KMS-11 (cell line): ENCODE measurements at regions not wholly inside any gene's neighbourhood (a gene's known extent, or its start where the extent isn't known, plus 50 kb on each side); places are given as distances from the start of the nearest gene placed in this dataset.

ENCODE experiments used
- H2AFZ ChIP-seq: fragments of 200-600 bp; sonication (generic); 2 replicates; pipeline ENCODE4 v1.6.1; 2016; ENCODE audit warnings: antibody characterized with exemption, mixed run types, low read depth
- H3K27ac ChIP-seq: fragments of 200-600 bp; sonication (generic); 2 replicates; pipeline ENCODE4 v1.6.1; 2016; ENCODE audit warnings: mild to moderate bottlenecking, mixed run types
- H3K27me3 ChIP-seq: fragments of 200-600 bp; sonication (generic); 2 replicates; pipeline ENCODE4 v1.6.1; 2017; ENCODE audit warnings: mild to moderate bottlenecking, low read depth, mixed run types, moderate library complexity; ENCODE audit not compliant: insufficient read depth
- H3K36me3 ChIP-seq: fragments of 200-600 bp; sonication (generic); 2 replicates; pipeline ENCODE4 v1.6.1; 2017; ENCODE audit warnings: mild to moderate bottlenecking, mixed run types; ENCODE audit not compliant: insufficient read depth
- H3K4me1 ChIP-seq: fragments of 200-600 bp; sonication (generic); 2 replicates; pipeline ENCODE4 v1.6.1; 2016; ENCODE audit warnings: mild to moderate bottlenecking, low read depth, mixed run types; ENCODE audit not compliant: poor library complexity, severe bottlenecking
- H3K4me2 ChIP-seq: fragments of 200-600 bp; sonication (generic); 2 replicates; pipeline ENCODE4 v1.7.0; 2016; ENCODE audit warnings: mild to moderate bottlenecking, mixed run types
- H3K4me3 ChIP-seq: fragments of 200-600 bp; sonication (generic); IDR thresholded peaks from 2 replicates; pipeline ENCODE4 v1.6.1; 2017; ENCODE audit warnings: low read depth, low read length, mixed read lengths; ENCODE audit not compliant: insufficient read depth
- H3K79me2 ChIP-seq: fragments of 200-600 bp; sonication (generic); 2 replicates; pipeline ENCODE4 v1.6.1; 2016; ENCODE audit warnings: low read depth, mixed run types; ENCODE audit not compliant: insufficient read depth
- H3K9ac ChIP-seq: fragments of 200-600 bp; sonication (generic); 2 replicates; pipeline ENCODE4 v1.6.1; 2016; ENCODE audit warnings: mild to moderate bottlenecking, mixed run types
- H4K20me1 ChIP-seq: fragments of 200-600 bp; sonication (generic); 2 replicates; pipeline ENCODE4 v1.6.1; 2016; ENCODE audit warnings: mild to moderate bottlenecking, mixed run types; ENCODE audit not compliant: insufficient read depth
- TF ChIP-seq, protein P1 (sequence below): fragments of 200-600 bp; sonication (generic); conservative IDR thresholded peaks from 2 replicates; pipeline ENCODE4 v1.6.1; 2017; ENCODE audit warnings: low read depth, mild to moderate bottlenecking, antibody characterized with exemption, low read length, moderate library complexity, mixed read lengths

DNA sequence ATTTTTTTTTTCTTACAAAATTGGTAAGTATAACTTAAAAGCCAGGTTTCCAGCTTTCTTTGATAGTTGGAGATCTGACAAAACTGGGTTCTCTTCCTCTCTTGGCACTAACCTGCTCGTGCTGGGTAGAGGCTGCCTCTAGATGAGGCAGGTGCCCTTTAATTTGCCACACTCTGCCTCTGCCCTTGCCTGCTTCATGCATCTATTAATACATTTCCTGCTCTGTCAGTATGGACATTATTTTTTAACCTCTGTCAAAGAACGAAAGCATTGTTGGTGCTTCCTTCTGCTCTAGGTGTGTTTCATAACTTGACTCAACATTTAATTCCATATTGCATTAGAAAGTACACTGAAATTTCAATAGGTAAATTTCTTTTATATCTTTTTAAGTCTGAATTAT is 490.7 kb upstream of the ZEB2 start:
- H3K9ac ChIP-seq = no peak overlapping the region

DNA sequence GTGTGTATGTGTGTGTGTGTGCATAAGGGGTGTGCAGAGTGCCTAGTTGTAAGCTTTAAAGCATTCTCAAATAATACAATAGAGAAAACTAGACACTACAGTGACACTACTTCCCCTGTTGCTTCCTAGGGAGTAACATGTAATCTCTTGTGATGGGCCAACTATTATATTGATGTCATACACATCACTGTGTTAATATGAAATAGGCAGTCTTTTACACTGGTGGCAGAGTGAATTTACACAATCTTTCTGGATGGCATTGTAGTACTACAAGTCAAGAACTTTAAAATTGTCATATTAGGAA is 488.0 kb upstream of the ZEB2 start:
- Histone ChIP-seq H3K4me1 (no peaks in the 10 kb centered on the region), H3K4me2 (no peak overlapping the region), H3K27me3 (no peaks in the 10 kb centered on the region), H2AFZ (no peak overlapping the region), H3K9ac (no peak overlapping the region), H3K27ac (no peak overlapping the region), H3K36me3 (no peaks in the 10 kb centered on the region), H4K20me1 (no peaks in the 10 kb centered on the region), H3K79me2 (no peaks in the 10 kb centered on the region), H3K4me3 (no peak overlapping the region)
- TF ChIP-seq, protein P1, sequence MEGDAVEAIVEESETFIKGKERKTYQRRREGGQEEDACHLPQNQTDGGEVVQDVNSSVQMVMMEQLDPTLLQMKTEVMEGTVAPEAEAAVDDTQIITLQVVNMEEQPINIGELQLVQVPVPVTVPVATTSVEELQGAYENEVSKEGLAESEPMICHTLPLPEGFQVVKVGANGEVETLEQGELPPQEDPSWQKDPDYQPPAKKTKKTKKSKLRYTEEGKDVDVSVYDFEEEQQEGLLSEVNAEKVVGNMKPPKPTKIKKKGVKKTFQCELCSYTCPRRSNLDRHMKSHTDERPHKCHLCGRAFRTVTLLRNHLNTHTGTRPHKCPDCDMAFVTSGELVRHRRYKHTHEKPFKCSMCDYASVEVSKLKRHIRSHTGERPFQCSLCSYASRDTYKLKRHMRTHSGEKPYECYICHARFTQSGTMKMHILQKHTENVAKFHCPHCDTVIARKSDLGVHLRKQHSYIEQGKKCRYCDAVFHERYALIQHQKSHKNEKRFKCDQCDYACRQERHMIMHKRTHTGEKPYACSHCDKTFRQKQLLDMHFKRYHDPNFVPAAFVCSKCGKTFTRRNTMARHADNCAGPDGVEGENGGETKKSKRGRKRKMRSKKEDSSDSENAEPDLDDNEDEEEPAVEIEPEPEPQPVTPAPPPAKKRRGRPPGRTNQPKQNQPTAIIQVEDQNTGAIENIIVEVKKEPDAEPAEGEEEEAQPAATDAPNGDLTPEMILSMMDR = no peak

More for the DNA sequence above, 490.7 kb upstream of the ZEB2 start:
- no peak overlapping the region for H3K4me2 ChIP-seq
- TF ChIP-seq, protein P1 = no peak
- no peaks in the 10 kb centered on the region for H3K27me3 ChIP-seq
- no peaks in the 10 kb centered on the region for H3K4me1 ChIP-seq
- no peaks in the 10 kb centered on the region for H4K20me1 ChIP-seq
- no peaks in the 10 kb centered on the region for H3K79me2 ChIP-seq
- H3K4me3 ChIP-seq = no peak overlapping the region
- no peak overlapping the region for H3K27ac ChIP-seq
- H3K36me3 ChIP-seq = no peaks in the 10 kb centered on the region
- H2AFZ ChIP-seq = no peak overlapping the region

DNA sequence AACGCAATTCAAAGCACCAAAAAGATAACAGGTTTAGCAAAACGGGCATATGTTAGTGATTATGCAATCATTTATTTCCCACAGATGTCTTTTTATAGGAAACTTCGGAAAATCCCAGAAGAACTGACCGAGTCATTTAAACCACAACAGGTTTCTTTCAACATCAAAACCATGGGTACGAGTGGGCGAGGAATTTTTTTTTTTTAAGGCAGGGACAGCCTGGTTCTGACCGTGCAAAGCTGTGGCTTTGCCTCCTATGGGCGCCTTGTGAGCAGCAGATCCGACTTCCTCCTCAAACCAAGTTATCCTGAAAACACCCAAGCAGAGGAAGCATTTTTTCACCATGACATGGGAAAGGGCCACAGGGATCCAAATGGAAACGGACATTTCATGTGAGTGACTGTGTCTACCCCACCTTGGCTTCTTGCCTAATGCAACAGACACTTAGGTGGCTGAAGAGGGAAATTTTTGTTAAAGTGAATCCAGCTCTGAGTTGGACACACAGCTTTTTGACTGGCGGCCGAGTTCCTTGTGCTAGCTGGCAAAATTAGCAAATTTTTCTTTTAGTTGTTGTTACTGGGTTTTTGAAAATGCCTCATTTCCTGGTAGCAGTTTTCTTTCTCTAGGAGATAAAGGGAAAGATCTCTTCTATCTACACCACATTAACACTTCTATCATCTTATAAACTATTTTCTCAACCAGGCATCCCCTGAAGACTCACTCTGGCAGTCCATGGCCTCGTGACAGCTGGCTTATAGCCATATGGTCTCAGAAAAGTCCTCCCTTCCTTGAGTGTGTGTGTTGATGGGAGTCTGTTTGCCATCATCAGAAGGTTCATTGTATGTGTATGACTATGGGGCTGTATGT is 487.4 kb upstream of the ZEB2 start:
- H3K9ac ChIP-seq = no peak overlapping the region
- no peaks in the 10 kb centered on the region for H3K36me3 ChIP-seq
- H4K20me1 ChIP-seq = no peaks in the 10 kb centered on the region
- H3K4me1 ChIP-seq = no peaks in the 10 kb centered on the region
- H3K27me3 ChIP-seq = no peaks in the 10 kb centered on the region
- H3K79me2 ChIP-seq = no peaks in the 10 kb centered on the region
- no peak overlapping the region for H3K4me2 ChIP-seq
- no peak overlapping the region for H3K4me3 ChIP-seq
- TF ChIP-seq, protein P1 = no peak
- H3K27ac ChIP-seq = no peak overlapping the region
- H2AFZ ChIP-seq = no peak overlapping the region

DNA sequence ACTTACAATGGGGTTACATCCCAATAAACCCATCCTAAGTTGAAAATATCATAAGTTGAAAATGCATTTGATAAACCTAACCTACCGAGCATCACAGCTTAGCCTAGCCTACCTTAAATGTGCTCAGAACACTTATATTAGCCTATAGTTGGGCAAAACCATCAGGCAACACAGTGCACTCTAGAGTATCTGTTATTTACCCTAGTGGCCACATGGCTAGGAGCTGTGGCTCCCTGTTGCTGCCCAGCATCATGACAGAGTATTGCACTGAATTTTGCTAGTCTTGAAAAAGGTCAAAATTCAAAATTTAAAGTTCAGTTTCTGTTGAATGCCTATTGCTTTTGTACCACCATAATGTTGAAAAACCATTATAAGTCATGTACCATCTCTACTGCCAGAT is 482.7 kb upstream of the ZEB2 start:
- no peak overlapping the region for H3K4me3 ChIP-seq
- no peak overlapping the region for H3K9ac ChIP-seq
- no peaks in the 10 kb centered on the region for H4K20me1 ChIP-seq
- peaks cover 6% of the 10 kb centered on the region for H3K4me1 ChIP-seq
- H3K4me2 ChIP-seq = no peak overlapping the region
- TF ChIP-seq, protein P1 = no peak
- no peaks in the 10 kb centered on the region for H3K79me2 ChIP-seq
- H3K36me3 ChIP-seq = no peaks in the 10 kb centered on the region
- no peaks in the 10 kb centered on the region for H3K27me3 ChIP-seq
- no peak overlapping the region for H3K27ac ChIP-seq
- H2AFZ ChIP-seq = no peak overlapping the region
